LHCN-M2 (cell line): ENCODE measurements at regions not wholly inside any gene's neighbourhood (a gene's known extent, or its start where the extent isn't known, plus 50 kb on each side); places are given as distances from the start of the nearest gene placed in this dataset.
A peak's percentile ranks its signal among the peaks of the same experiment; 100 is the strongest.
"Not testable (repeated sequence)": the region's sequence is repeated elsewhere in the genome, so short reads cannot be mapped to it uniquely, and the experiment has no call there.

Source experiments
- DNase-seq: peaks from one replicate; pipeline ENCODE4 v3.0.0-alpha.2; 2012; ENCODE audit warnings: low read depth

GRCh38 chr9:78962156-78962555 is 609.6 kb upstream of the TLE4 start:
- DNase-seq: no peak

- DNase-seq: no peak
These were observed 607.9 kb upstream of the TLE4 start for GRCh38 chr9:78963911-78964310.

GRCh38 chr9:78967596-78968217 is 604.1 kb upstream of the TLE4 start:
- no peak for DNase-seq

GRCh38 chr9:78970375-78970774 is 601.4 kb upstream of the TLE4 start:
- DNase-seq: no peak

- no peak for DNase-seq
These were observed 600.2 kb upstream of the TLE4 start for GRCh38 chr9:78971540-78971939.

GRCh38 chr9:78972303-78972999 is 599.3 kb upstream of the TLE4 start:
- DNase-seq: no peak

GRCh38 chr9:78973907-78974306 is 597.9 kb upstream of the TLE4 start:
- DNase-seq: peak; percentile 57

GRCh38 chr9:78982849-78983248 is 588.9 kb upstream of the TLE4 start:
- DNase-seq: peak; percentile 50

- peak; percentile 41 for DNase-seq
These were observed 586.6 kb upstream of the TLE4 start for GRCh38 chr9:78985084-78985738.

GRCh38 chr9:78986446-78986845 is 585.3 kb upstream of the TLE4 start:
- no peak for DNase-seq

GRCh38 chr9:78989031-78989658 is 582.6 kb upstream of the TLE4 start:
- peak; percentile 47 for DNase-seq

GRCh38 chr9:78994471-78994870 is 577.3 kb upstream of the TLE4 start:
- peak; percentile 62 for DNase-seq

- DNase-seq: not testable (repeated sequence)
These were observed 576.8 kb upstream of the TLE4 start for GRCh38 chr9:78994974-78995373.

GRCh38 chr9:78997296-78997695 is 574.5 kb upstream of the TLE4 start:
- no peak for DNase-seq

- no peak for DNase-seq
These were observed 571.3 kb upstream of the TLE4 start for GRCh38 chr9:79000230-79001002.

- DNase-seq: no peak
These were observed 570.8 kb upstream of the TLE4 start for GRCh38 chr9:79001012-79001411.

- DNase-seq: no peak
These were observed 568.3 kb upstream of the TLE4 start for GRCh38 chr9:79003514-79003913.

- DNase-seq: no peak
These were observed 567.7 kb upstream of the TLE4 start for GRCh38 chr9:79004032-79004431.

- no peak for DNase-seq
These were observed 565.2 kb upstream of the TLE4 start for GRCh38 chr9:79006546-79006945.

GRCh38 chr9:79007701-79008483 is 563.9 kb upstream of the TLE4 start:
- DNase-seq: no peak

GRCh38 chr9:79008916-79009315 is 562.8 kb upstream of the TLE4 start:
- DNase-seq: no peak
